Suprapubic skin (tissue), 3 donors: ENCODE measurements at regions not wholly inside any gene's neighbourhood (a gene's known extent, or its start where the extent isn't known, plus 50 kb on each side); places are given as distances from the start of the nearest gene placed in this dataset.

Experiments
- CTCF ChIP-seq, 2 donors: fragments of 200-600 bp in 1 of 2; fragments of 450-650 bp in 1 of 2; sonication (generic) in 1 of 2; IDR thresholded peaks; one replicate each; pipeline ENCODE4 v1.5.1; 2016 to 2019; ENCODE audit warnings: antibody characterized with exemption in 2 of 2, mild to moderate bottlenecking in 1 of 2, moderate library complexity in 1 of 2
- EP300 ChIP-seq: sonication (generic); formaldehyde crosslinking; IDR thresholded peaks from one replicate; pipeline ENCODE4 v1.6.1; 2017; ENCODE audit warnings: antibody characterized with exemption

GRCh38 chr9:16316456-16316855 is 554.0 kb downstream of the BNC2 start:
- TF ChIP-seq CTCF (IDR thresholded peaks at IDR 0.05), result no peak
- no peak for TF ChIP-seq EP300
